Activated CD8-positive, alpha-beta T cell treated with anti-CD3 and anti-CD28 coated beads for 36 hours (primary cell): ENCODE measurements at regions not wholly inside any gene's neighbourhood (a gene's known extent, or its start where the extent isn't known, plus 50 kb on each side); places are given as distances from the start of the nearest gene placed in this dataset.

Experiments
- ATAC-seq: fragments of 200-7000 bp; cut with Tn5 transposase; one replicate; pipeline ENCODE4 v1.10.0; 2021; ENCODE audit warnings: mild to moderate bottlenecking, moderate library complexity
- CTCF ChIA-PET: fragments of 350-600 bp; sonication (Branson Sonifier 250); formaldehyde crosslinking; loops from one replicate; lab custom pipeline; 2021; ENCODE audit warnings: antibody characterized with exemption; lab: Charles Lee
- POLR2A ChIA-PET: fragments of 350-600 bp; sonication (Branson Sonifier 250); formaldehyde crosslinking; loops from one replicate; lab custom pipeline; 2021; ENCODE audit warnings: antibody characterized with exemption; lab: Charles Lee
- DNase-seq: peaks from one replicate; pipeline ENCODE4 v3.0.0-alpha.2; 2020
- H3K27ac Mint-ChIP-seq: one replicate; pipeline ENCODE4 v1.8.0; 2021; ENCODE audit warnings: mild to moderate bottlenecking, mixed read lengths
- H3K27me3 Mint-ChIP-seq: one replicate; pipeline ENCODE4 v1.8.0; 2021; ENCODE audit warnings: mixed read lengths
- H3K36me3 Mint-ChIP-seq: one replicate; pipeline ENCODE4 v1.8.0; 2021; ENCODE audit warnings: low read depth, mixed read lengths
- H3K4me1 Mint-ChIP-seq: one replicate; pipeline ENCODE4 v1.8.0; 2021; ENCODE audit warnings: low read depth, mixed read lengths
- H3K4me3 Mint-ChIP-seq: one replicate; pipeline ENCODE4 v1.8.0; 2021; ENCODE audit warnings: mild to moderate bottlenecking, moderate library complexity, mixed read lengths
- H3K9me3 Mint-ChIP-seq: one replicate; pipeline ENCODE4 v1.8.0; 2021; ENCODE audit warnings: mixed read lengths
- intact Hi-C: fragments of 100-400 bp; cut with micrococcal nuclease; formaldehyde crosslinking; loops from one replicate; pipeline ENCODE4 v1.10.0; 2022
- TF ChIP-seq, protein P1 (sequence below): fragments of 200-600 bp; IDR thresholded peaks from one replicate; pipeline ENCODE4 v1.8.0; 2022; ENCODE audit warnings: antibody characterized with exemption, mild to moderate bottlenecking

- ChIA-PET POLR2A (interaction anchor here (0.7 to 2.0 kb wide), 8 partner anchors 11 to 112 kb away, joined by 3 to 7 read pairs (median 4); no protein-coding TSS in a partner anchor), CTCF (interaction anchor here (0.9 to 2.8 kb wide), 9 partner anchors 9 to 139 kb away, joined by 3 to 12 read pairs (median 6); no protein-coding TSS in a partner anchor)
- TF ChIP-seq, protein P1, sequence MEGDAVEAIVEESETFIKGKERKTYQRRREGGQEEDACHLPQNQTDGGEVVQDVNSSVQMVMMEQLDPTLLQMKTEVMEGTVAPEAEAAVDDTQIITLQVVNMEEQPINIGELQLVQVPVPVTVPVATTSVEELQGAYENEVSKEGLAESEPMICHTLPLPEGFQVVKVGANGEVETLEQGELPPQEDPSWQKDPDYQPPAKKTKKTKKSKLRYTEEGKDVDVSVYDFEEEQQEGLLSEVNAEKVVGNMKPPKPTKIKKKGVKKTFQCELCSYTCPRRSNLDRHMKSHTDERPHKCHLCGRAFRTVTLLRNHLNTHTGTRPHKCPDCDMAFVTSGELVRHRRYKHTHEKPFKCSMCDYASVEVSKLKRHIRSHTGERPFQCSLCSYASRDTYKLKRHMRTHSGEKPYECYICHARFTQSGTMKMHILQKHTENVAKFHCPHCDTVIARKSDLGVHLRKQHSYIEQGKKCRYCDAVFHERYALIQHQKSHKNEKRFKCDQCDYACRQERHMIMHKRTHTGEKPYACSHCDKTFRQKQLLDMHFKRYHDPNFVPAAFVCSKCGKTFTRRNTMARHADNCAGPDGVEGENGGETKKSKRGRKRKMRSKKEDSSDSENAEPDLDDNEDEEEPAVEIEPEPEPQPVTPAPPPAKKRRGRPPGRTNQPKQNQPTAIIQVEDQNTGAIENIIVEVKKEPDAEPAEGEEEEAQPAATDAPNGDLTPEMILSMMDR = no peak
- Mint-ChIP-seq H3K27me3 (no peaks in the 10 kb centered on the region), H3K27ac (peak overlapping the region; percentile 88), H3K4me3 (peak overlapping the region; percentile 29), H3K4me1 (peaks cover 22% of the 10 kb centered on the region), H3K36me3 (no peaks in the 10 kb centered on the region), H3K9me3 (no peaks in the 10 kb centered on the region)
- DNase-seq (no peak), ATAC-seq (peak; percentile 72)
- intact Hi-C loops = no loop called here
These were observed 55.3 kb upstream of the ADO start for GRCh38 chr10:62749093-62749683.
